SK-N-SH (cell line): ENCODE measurements at regions not wholly inside any gene's neighbourhood (a gene's known extent, or its start where the extent isn't known, plus 50 kb on each side); places are given as distances from the start of the nearest gene placed in this dataset.

Source experiments
- CTCF ChIP-seq: fragments of 200-600 bp; sonication (generic); IDR thresholded peaks from 2 replicates; pipeline ENCODE4 v1.6.1; 2017; ENCODE audit warnings: antibody characterized with exemption, mild to moderate bottlenecking, moderate library complexity
- EP300 ChIP-seq, 2 experiments: IDR thresholded peaks; 2 replicates each; pipeline versions ENCODE4 v1.4.0 to v1.6.1; 2012; ENCODE audit warnings: borderline replicate concordance in 1 of 2, low read depth in 1 of 2, low read length in 1 of 2
- EZH2phosphoT487 ChIP-seq: fragments of 200-600 bp; sonication (generic); IDR thresholded peaks from 2 replicates; pipeline ENCODE4 v1.6.1; 2017; ENCODE audit warnings: low read depth, mixed run types, mild to moderate bottlenecking, antibody characterized with exemption, moderate library complexity, borderline replicate concordance
- FOSL2 ChIP-seq: IDR thresholded peaks from 2 replicates; pipeline ENCODE4 v1.4.0; 2012; ENCODE audit warnings: low read depth, mild to moderate bottlenecking, moderate library complexity, borderline replicate concordance
- GABPA ChIP-seq: IDR thresholded peaks from 2 replicates; pipeline ENCODE4 v1.4.0; 2012; ENCODE audit warnings: low read depth, mild to moderate bottlenecking
- MXI1 ChIP-seq: IDR thresholded peaks from 2 replicates; pipeline ENCODE4 v1.6.1; 2012; ENCODE audit warnings: mild to moderate bottlenecking, low read depth, low read length, improper control_type of control experiment
- PBX3 ChIP-seq: IDR thresholded peaks from 2 replicates; pipeline ENCODE4; 2012
- POLR2AphosphoS5 ChIP-seq: IDR thresholded peaks from 2 replicates; pipeline ENCODE4 v1.6.1; 2012; ENCODE audit warnings: low read depth, low read length
- RCOR1 ChIP-seq: fragments of 150-350 bp; IDR thresholded peaks from 2 replicates; pipeline ENCODE4 v1.6.1; 2017; ENCODE audit warnings: antibody characterized with exemption, low read length
- REST ChIP-seq: IDR thresholded peaks from 2 replicates; pipeline ENCODE4 v1.6.1; 2012; ENCODE audit warnings: mild to moderate bottlenecking, low read depth, low read length, moderate library complexity
- RFX5 ChIP-seq: IDR thresholded peaks from 2 replicates; pipeline ENCODE4 v1.6.1; 2012; ENCODE audit warnings: mild to moderate bottlenecking, improper control_type of control experiment, low read length
- TAF1 ChIP-seq: IDR thresholded peaks from 2 replicates; pipeline ENCODE4 v1.6.1; 2012; ENCODE audit warnings: low read depth, mild to moderate bottlenecking, low read length, moderate library complexity, borderline replicate concordance
- TCF12 ChIP-seq: IDR thresholded peaks from 2 replicates; pipeline ENCODE4 v1.4.0; 2012
- YY1 ChIP-seq: IDR thresholded peaks from 2 replicates; pipeline ENCODE4 v1.4.0; 2012; ENCODE audit warnings: low read depth, mild to moderate bottlenecking

GRCh38 chr5:90307782-90308181, 101.8 kb downstream of the CETN3 start:
- TF ChIP-seq CTCF (no peak), YY1 (no peak), RFX5 (no peak), REST (no peak), TAF1 (no peak), TCF12 (no peak), PBX3 (no peak), EP300 (IDR thresholded peaks at IDR 0.05; ENCODE audit: borderline replicate concordance in 1 of 2, low read depth in 1 of 2, low read length in 1 of 2) (no peak), EZH2phosphoT487 (no peak), POLR2AphosphoS5 (no peak), MXI1 (no peak), RCOR1 (no peak), GABPA (no peak), FOSL2 (no peak)
